ENCODE measurements at regions not wholly inside any gene's neighbourhood (a gene's known extent, or its start where the extent isn't known, plus 50 kb on each side); places are given as distances from the start of the nearest gene placed in this dataset.
"Not testable (repeated sequence)": the region's sequence is repeated elsewhere in the genome, so short reads cannot be mapped to it uniquely, and the experiment has no call there.

DNA sequence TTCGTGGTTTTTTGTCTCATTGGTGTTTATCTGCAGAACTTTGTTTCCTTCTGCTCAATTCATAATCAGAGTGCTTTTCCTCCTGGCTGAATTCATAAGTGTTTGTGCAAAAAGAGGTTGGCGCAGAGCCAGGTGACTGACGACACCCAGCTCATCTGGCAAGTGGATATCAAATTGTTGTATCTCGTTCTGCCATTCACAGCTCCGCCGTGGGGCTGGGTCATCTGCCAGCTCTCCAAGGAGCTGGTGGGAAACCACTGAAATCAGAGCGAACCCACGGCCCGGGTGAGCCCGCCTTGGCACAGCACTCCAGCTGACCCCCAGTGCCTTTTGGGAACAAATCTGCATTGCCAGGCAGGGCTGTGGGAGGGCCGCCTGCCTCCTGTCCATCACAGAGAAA is 110.7 kb upstream of the DRD5 start:
- H3K9me3 Mint-ChIP-seq, CTCF ChIA-PET: not testable (repeated sequence)

DNA sequence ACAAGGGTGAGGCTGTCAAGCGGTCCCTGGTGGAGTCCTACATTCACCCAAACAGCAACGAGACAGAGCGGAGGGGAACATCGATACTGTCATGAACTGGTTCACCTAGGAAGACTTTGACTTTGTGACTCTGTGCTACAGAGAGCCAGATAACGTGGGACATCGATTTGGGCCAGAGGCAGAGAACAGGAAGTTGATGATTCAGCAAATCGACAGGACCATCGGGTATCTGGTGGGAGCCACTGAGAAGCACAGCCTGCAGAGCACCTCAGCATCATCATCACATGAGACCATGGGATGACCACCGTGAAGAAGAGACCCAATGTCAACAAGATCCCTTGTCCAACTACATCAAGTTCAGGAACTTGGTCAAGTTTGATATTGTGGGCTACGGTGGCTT is 104.1 kb upstream of the DRD5 start:
- H3K27me3 Mint-ChIP-seq: peaks cover 10% of the 10 kb centered on the region
- DNase-seq, H3K9me3 Mint-ChIP-seq, H3K27ac Mint-ChIP-seq, H3K36me3 Mint-ChIP-seq, H3K4me1 Mint-ChIP-seq, CTCF ChIA-PET, H3K4me3 Mint-ChIP-seq: not testable (repeated sequence)

More for the DNA sequence above, 110.7 kb upstream of the DRD5 start:
- not testable (repeated sequence) for H3K4me1 Mint-ChIP-seq, H3K4me3 Mint-ChIP-seq, DNase-seq, H3K27ac Mint-ChIP-seq, H3K36me3 Mint-ChIP-seq
- H3K27me3 Mint-ChIP-seq: peaks cover 14% of the 10 kb centered on the region

- no peak overlapping the region for H3K4me3 Mint-ChIP-seq
- no peaks in the 10 kb centered on the region for H3K36me3 Mint-ChIP-seq
- H3K27me3 Mint-ChIP-seq: peaks cover 6% of the 10 kb centered on the region
- no peak for DNase-seq
- no peaks in the 10 kb centered on the region for H3K9me3 Mint-ChIP-seq
- H3K4me1 Mint-ChIP-seq: no peaks in the 10 kb centered on the region
- H3K27ac Mint-ChIP-seq: no peak overlapping the region
- CTCF ChIA-PET: no interaction called here
These were observed 101.5 kb upstream of the DRD5 start for GRCh38 chr4:9679704-9680478.

DNA sequence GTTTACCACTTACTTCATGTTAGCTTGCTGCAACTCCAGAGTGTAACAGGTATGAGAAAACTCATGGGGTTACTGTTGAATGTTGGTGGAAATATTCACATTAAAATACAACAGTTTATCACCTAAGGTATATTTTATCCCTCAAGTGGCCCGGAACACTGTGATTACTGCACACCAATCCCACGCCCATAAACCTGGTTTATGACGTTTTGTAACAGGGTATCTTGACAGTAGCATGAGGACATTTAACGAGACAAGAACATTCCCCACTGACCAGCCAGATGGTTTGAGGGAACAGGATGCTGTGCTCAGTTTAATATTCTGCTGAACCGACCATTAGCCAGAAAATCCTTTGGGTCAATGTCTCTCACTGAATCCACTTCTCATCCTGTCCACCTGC is 98.3 kb upstream of the DRD5 start:
- not testable (repeated sequence) for H3K9me3 Mint-ChIP-seq, H3K27ac Mint-ChIP-seq

DNA sequence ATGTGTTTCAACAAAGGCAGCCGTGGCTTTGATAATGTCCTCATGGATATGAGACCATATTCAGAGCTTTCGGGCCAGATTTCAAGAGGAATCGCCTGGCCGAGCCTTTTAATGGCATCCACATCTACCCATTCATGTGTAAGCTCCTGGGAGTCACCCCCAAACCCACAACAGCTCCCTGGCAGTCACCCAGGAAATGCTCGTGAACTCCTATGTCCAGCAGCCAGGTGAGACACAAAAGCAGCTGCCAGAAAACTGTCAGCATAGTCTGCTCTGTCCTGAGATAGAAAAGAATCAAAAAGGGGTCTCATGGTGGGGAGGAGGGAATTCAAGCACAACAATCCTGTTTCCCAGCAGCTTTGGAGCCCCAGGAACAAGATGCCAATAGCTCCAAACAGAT is 96.4 kb upstream of the DRD5 start:
- H3K4me1 Mint-ChIP-seq, CTCF ChIA-PET, DNase-seq, H3K36me3 Mint-ChIP-seq, H3K4me3 Mint-ChIP-seq, H3K27ac Mint-ChIP-seq, H3K9me3 Mint-ChIP-seq: not testable (repeated sequence)
- peaks cover 15% of the 10 kb centered on the region for H3K27me3 Mint-ChIP-seq

More for the DNA sequence above, 98.3 kb upstream of the DRD5 start:
- DNase-seq, H3K36me3 Mint-ChIP-seq, H3K4me3 Mint-ChIP-seq, H3K27me3 Mint-ChIP-seq, CTCF ChIA-PET, H3K4me1 Mint-ChIP-seq: not testable (repeated sequence)

GRCh38 chr4:9685692-9686091 is 95.7 kb upstream of the DRD5 start:
- Mint-ChIP-seq H3K36me3 (no peaks in the 10 kb centered on the region), H3K27ac (no peak overlapping the region), H3K4me3 (no peak overlapping the region), H3K27me3 (peaks cover 16% of the 10 kb centered on the region), H3K4me1 (peaks cover under 1% of the 10 kb centered on the region), H3K9me3 (no peaks in the 10 kb centered on the region)
- DNase-seq: no peak
- CTCF ChIA-PET: no interaction called here

- H3K4me3 Mint-ChIP-seq: peak overlapping the region; percentile 76
- not testable (repeated sequence) for H3K36me3 Mint-ChIP-seq, H3K27ac Mint-ChIP-seq, H3K9me3 Mint-ChIP-seq, DNase-seq
- peaks cover 23% of the 10 kb centered on the region for H3K27me3 Mint-ChIP-seq
- H3K4me1 Mint-ChIP-seq: peaks cover 21% of the 10 kb centered on the region
- CTCF ChIA-PET: interaction anchor here (2.7 kb wide), 1 partner anchor 13 kb away, joined by 10 read pairs; no protein-coding TSS in a partner anchor
These were observed 90.7 kb upstream of the DRD5 start for GRCh38 chr4:9690636-9691237.

GRCh38 chr4:9691238-9692065 is 90.0 kb upstream of the DRD5 start:
- Mint-ChIP-seq H3K27me3 (peaks cover 16% of the 10 kb centered on the region), H3K9me3 (no peaks in the 10 kb centered on the region), H3K36me3 (no peaks in the 10 kb centered on the region), H3K27ac (peak overlapping the region; percentile 81), H3K4me3 (peak overlapping the region; percentile 76), H3K4me1 (peaks cover 21% of the 10 kb centered on the region)
- CTCF ChIA-PET: interaction anchor here (2.7 kb wide), 1 partner anchor 12 kb away, joined by 10 read pairs; no protein-coding TSS in a partner anchor
- peak; percentile 92 for DNase-seq

DNA sequence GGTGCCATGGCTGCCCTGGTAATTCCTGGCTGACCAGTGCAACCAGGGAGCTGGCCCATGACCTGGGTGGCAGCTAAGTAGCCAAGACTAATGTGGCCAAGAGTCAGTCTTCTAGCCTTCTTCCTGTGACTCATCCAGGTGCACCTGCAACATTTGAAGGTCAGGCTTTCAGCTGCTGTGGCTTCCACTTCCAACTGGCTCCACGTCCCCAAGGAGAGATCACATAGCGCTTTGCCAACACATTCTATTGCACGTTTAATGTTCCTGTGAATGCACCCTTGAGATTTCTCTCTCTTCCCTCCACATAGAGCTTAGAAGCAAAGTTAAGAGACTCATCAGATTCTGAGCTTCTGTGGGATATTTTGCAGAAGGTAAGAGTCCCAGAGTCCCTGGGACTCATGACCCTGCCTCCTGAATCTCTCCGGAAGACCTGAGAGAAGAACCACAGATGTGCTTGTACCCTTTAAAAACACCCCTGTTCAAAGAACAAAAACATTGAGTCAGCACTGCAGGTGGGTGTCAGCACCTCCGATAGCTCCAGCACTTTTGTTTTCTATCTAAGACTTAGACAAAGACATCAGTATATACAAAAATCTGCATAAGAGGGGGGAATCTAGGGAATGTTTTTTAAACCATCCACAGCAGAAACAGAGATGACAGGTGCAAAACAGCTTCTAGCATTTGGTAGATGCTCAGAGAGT is 88.5 kb upstream of the DRD5 start:
- H3K9me3 Mint-ChIP-seq: not testable (repeated sequence)
- CTCF ChIA-PET: interaction anchor here (1.1 to 2.7 kb wide), 2 partner anchors 11 to 768 kb away, joined by 3 to 10 read pairs; no protein-coding TSS in a partner anchor
- peaks cover 21% of the 10 kb centered on the region for H3K4me1 Mint-ChIP-seq

GRCh38 chr4:9694403-9694802 is 87.0 kb upstream of the DRD5 start:
- DNase-seq, H3K36me3 Mint-ChIP-seq, H3K4me3 Mint-ChIP-seq, H3K27ac Mint-ChIP-seq, CTCF ChIA-PET, H3K9me3 Mint-ChIP-seq: not testable (repeated sequence)
- Mint-ChIP-seq H3K4me1 (peaks cover 21% of the 10 kb centered on the region), H3K27me3 (peaks cover 14% of the 10 kb centered on the region)

More for the DNA sequence above, 88.5 kb upstream of the DRD5 start:
- H3K27me3 Mint-ChIP-seq: peaks cover 16% of the 10 kb centered on the region
- DNase-seq, H3K4me3 Mint-ChIP-seq, H3K36me3 Mint-ChIP-seq: not testable (repeated sequence)
- peak overlapping the region; percentile 3 for H3K27ac Mint-ChIP-seq

DNA sequence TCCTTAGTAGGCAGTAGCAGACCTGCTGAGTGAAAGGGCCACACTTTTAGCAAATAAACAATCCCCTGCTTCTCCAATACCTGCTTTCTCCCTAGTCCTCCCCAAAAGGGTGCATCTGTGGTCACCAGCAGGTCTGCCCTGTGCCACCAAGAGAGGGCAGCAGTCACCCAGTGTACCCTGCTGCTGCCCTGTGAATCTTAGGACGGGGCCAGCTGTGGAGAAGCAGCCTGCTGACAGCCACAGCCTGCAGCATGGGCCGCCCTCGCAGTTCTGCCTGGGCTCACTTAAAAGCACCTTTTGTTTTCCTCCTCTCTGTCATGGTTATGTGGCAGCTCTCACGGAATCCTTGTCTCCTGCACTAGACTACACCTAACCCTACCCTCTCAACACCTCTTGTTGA is 85.4 kb upstream of the DRD5 start:
- H3K27ac Mint-ChIP-seq, H3K9me3 Mint-ChIP-seq, H3K4me3 Mint-ChIP-seq, CTCF ChIA-PET, H3K27me3 Mint-ChIP-seq, H3K36me3 Mint-ChIP-seq: not testable (repeated sequence)
- peak; percentile 45 for DNase-seq
- peaks cover 18% of the 10 kb centered on the region for H3K4me1 Mint-ChIP-seq

- H3K4me3 Mint-ChIP-seq, H3K9me3 Mint-ChIP-seq, H3K27ac Mint-ChIP-seq, H3K36me3 Mint-ChIP-seq, DNase-seq, CTCF ChIA-PET, H3K27me3 Mint-ChIP-seq: not testable (repeated sequence)
- peaks cover 16% of the 10 kb centered on the region for H3K4me1 Mint-ChIP-seq
These were observed 84.9 kb upstream of the DRD5 start for GRCh38 chr4:9696561-9696960.

- not testable (repeated sequence) for H3K36me3 Mint-ChIP-seq, H3K9me3 Mint-ChIP-seq, H3K4me3 Mint-ChIP-seq, H3K27ac Mint-ChIP-seq, H3K27me3 Mint-ChIP-seq, DNase-seq
- H3K4me1 Mint-ChIP-seq: peaks cover 15% of the 10 kb centered on the region
- CTCF ChIA-PET: interaction anchor here (5.2 kb wide), 1 partner anchor 313 kb away, joined by 57 read pairs; no protein-coding TSS in a partner anchor
These were observed 79.4 kb upstream of the DRD5 start for GRCh38 chr4:9702019-9702418.

DNA sequence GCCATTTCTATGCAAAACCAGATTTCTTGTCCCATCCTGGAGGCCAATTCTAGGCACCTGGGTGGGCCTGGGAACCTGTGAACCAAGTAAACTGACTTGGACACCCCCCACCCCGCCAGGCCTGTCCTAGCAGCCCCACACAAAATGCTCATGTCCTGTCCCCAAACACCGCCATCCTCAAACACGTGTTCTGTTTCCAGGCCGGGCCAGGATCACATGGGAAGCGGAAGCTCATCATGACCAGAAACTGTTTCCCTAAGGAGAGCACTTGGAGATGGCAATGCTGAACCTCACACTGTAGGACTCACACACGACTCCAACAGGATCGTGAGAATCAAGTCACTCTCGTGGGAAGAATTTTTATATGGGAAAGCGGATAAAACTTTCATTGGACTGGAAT is 78.7 kb upstream of the DRD5 start:
- not testable (repeated sequence) for H3K27ac Mint-ChIP-seq, H3K27me3 Mint-ChIP-seq, DNase-seq, H3K9me3 Mint-ChIP-seq, H3K4me3 Mint-ChIP-seq, H3K36me3 Mint-ChIP-seq
- CTCF ChIA-PET: interaction anchor here (0.7 to 5.2 kb wide), 7 partner anchors 11 to 701 kb away, joined by 3 to 57 read pairs (median 6); partner anchors contain the start of gene SLC2A9
- H3K4me1 Mint-ChIP-seq: peaks cover 15% of the 10 kb centered on the region
